ENCODE measurements at regions not wholly inside any gene's neighbourhood (a gene's known extent, or its start where the extent isn't known, plus 50 kb on each side); places are given as distances from the start of the nearest gene placed in this dataset.

DNA sequence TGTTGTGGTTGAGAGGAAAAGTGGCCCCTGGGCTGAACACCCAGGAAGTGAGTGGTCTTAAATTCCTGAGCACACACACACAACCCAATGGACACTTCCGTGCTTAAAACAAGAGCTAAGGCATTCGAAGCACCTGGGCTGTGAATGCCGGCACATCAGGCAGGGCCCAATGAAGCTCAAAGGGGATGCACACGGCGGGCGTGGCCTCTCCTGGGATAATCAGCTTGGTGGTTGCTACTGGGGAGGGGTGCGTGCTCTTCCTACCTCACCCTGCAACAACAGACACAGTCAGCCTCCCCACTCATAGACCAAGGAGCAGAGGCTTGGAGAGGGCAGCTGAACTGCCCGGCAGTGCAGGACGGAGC, 115.0 kb upstream of the TCERG1L start:
- TF ChIP-seq, protein P1, sequence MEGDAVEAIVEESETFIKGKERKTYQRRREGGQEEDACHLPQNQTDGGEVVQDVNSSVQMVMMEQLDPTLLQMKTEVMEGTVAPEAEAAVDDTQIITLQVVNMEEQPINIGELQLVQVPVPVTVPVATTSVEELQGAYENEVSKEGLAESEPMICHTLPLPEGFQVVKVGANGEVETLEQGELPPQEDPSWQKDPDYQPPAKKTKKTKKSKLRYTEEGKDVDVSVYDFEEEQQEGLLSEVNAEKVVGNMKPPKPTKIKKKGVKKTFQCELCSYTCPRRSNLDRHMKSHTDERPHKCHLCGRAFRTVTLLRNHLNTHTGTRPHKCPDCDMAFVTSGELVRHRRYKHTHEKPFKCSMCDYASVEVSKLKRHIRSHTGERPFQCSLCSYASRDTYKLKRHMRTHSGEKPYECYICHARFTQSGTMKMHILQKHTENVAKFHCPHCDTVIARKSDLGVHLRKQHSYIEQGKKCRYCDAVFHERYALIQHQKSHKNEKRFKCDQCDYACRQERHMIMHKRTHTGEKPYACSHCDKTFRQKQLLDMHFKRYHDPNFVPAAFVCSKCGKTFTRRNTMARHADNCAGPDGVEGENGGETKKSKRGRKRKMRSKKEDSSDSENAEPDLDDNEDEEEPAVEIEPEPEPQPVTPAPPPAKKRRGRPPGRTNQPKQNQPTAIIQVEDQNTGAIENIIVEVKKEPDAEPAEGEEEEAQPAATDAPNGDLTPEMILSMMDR (IDR thresholded peaks at IDR 0.05), result no peak
- no peak for TF ChIP-seq EP300 (IDR thresholded peaks at IDR 0.05)
